RWPE2 (cell line): ENCODE measurements at regions not wholly inside any gene's neighbourhood (a gene's known extent, or its start where the extent isn't known, plus 50 kb on each side); places are given as distances from the start of the nearest gene placed in this dataset.

ENCODE experiments used
- ATAC-seq: fragments of 200-7000 bp; cut with Tn5 transposase; 3 replicates; pipeline ENCODE4 v1.9.1; 2021; ENCODE audit warnings: low read depth
- DNase-seq: peaks from one replicate; pipeline ENCODE4 v3.0.0-alpha.2; 2020; ENCODE audit warnings: low spot score
- H3K27ac ChIP-seq: fragments of 450-650 bp; 2 replicates; pipeline ENCODE4 v1.5.1; 2017; ENCODE audit warnings: mild to moderate bottlenecking; ENCODE audit not compliant: poor library complexity, severe bottlenecking
- H3K27me3 ChIP-seq: fragments of 250-450 bp; sonication (Bioruptor Pico); 2 replicates; pipeline ENCODE4 v1.5.1; 2021; ENCODE audit warnings: mild to moderate bottlenecking, moderate library complexity; ENCODE audit not compliant: insufficient read depth, poor library complexity, severe bottlenecking
- H3K36me3 ChIP-seq: fragments of 250-450 bp; sonication (Bioruptor Pico); 2 replicates; pipeline ENCODE4 v1.5.1; 2020; ENCODE audit warnings: low read depth, mild to moderate bottlenecking, moderate library complexity
- H3K4me1 ChIP-seq: fragments of 250-450 bp; sonication (Bioruptor Pico); 2 replicates; pipeline ENCODE4 v1.5.1; 2021; ENCODE audit warnings: mild to moderate bottlenecking, moderate library complexity; ENCODE audit not compliant: insufficient read depth, poor library complexity, severe bottlenecking
- H3K4me3 ChIP-seq: fragments of 250-450 bp; sonication (Bioruptor Pico); 2 replicates; pipeline ENCODE4 v1.5.1; 2021; ENCODE audit warnings: mild to moderate bottlenecking, moderate library complexity; ENCODE audit not compliant: severe bottlenecking
- H3K9me3 ChIP-seq: fragments of 250-450 bp; sonication (Bioruptor Pico); 2 replicates; pipeline ENCODE4 v1.5.1; 2021; ENCODE audit warnings: mild to moderate bottlenecking, moderate library complexity; ENCODE audit not compliant: severe bottlenecking
- TF ChIP-seq, protein P1 (sequence below): fragments of 450-650 bp; IDR thresholded peaks from one replicate; pipeline ENCODE4 v1.5.1; 2017; ENCODE audit warnings: mild to moderate bottlenecking, moderate library complexity; ENCODE audit not compliant: poor library complexity, severe bottlenecking

DNA sequence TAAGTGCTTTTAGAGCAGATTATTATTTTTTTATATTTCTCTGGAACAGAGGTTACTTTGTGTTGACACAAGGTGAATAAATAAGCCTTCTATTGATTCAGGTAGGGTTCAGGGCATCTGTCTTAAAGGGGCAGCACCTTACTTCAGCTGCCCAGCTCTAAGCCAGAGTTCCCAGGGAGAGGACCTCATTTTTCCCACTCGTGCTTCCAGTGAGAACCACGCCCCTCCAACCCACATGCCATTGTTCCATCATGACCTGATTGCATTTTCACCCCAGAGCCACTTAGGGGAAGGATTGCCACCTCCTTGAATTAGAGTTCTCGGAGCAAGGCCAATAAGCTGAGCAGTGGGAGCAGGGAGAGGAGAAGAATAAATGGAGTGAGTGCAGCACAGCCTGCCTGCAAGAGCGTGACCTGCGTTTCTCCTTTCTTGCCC lies 104.3 kb upstream of the FRY start:
- H3K27me3 ChIP-seq, result no peaks in the 10 kb centered on the region
- DNase-seq, result no peak
- H3K27ac ChIP-seq, result no peak overlapping the region
- peaks cover 7% of the 10 kb centered on the region for H3K4me1 ChIP-seq
- no peaks in the 10 kb centered on the region for H3K36me3 ChIP-seq
- TF ChIP-seq, protein P1, sequence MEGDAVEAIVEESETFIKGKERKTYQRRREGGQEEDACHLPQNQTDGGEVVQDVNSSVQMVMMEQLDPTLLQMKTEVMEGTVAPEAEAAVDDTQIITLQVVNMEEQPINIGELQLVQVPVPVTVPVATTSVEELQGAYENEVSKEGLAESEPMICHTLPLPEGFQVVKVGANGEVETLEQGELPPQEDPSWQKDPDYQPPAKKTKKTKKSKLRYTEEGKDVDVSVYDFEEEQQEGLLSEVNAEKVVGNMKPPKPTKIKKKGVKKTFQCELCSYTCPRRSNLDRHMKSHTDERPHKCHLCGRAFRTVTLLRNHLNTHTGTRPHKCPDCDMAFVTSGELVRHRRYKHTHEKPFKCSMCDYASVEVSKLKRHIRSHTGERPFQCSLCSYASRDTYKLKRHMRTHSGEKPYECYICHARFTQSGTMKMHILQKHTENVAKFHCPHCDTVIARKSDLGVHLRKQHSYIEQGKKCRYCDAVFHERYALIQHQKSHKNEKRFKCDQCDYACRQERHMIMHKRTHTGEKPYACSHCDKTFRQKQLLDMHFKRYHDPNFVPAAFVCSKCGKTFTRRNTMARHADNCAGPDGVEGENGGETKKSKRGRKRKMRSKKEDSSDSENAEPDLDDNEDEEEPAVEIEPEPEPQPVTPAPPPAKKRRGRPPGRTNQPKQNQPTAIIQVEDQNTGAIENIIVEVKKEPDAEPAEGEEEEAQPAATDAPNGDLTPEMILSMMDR, result no peak
- H3K9me3 ChIP-seq, result no peaks in the 10 kb centered on the region
- no peak for ATAC-seq
- no peak overlapping the region for H3K4me3 ChIP-seq

GRCh38 chr13:31929031-31929770 lies 102.4 kb upstream of the FRY start:
- Histone ChIP-seq H3K4me3 (no peak overlapping the region), H3K4me1 (peaks cover 7% of the 10 kb centered on the region), H3K9me3 (no peaks in the 10 kb centered on the region), H3K27me3 (no peaks in the 10 kb centered on the region), H3K36me3 (no peaks in the 10 kb centered on the region), H3K27ac (no peak overlapping the region)
- ATAC-seq, result no peak
- TF ChIP-seq, protein P1, result no peak
- no peak for DNase-seq

- H3K9me3 ChIP-seq, result no peaks in the 10 kb centered on the region
- no peak overlapping the region for H3K27ac ChIP-seq
- TF ChIP-seq, protein P1, result no peak
- no peak overlapping the region for H3K4me3 ChIP-seq
- ATAC-seq, result no peak
- DNase-seq, result no peak
- H3K36me3 ChIP-seq, result no peaks in the 10 kb centered on the region
- H3K27me3 ChIP-seq, result no peaks in the 10 kb centered on the region
- H3K4me1 ChIP-seq, result peaks cover 7% of the 10 kb centered on the region
Measured at GRCh38 chr13:31930490-31930889, 101.1 kb upstream of the FRY start.

DNA sequence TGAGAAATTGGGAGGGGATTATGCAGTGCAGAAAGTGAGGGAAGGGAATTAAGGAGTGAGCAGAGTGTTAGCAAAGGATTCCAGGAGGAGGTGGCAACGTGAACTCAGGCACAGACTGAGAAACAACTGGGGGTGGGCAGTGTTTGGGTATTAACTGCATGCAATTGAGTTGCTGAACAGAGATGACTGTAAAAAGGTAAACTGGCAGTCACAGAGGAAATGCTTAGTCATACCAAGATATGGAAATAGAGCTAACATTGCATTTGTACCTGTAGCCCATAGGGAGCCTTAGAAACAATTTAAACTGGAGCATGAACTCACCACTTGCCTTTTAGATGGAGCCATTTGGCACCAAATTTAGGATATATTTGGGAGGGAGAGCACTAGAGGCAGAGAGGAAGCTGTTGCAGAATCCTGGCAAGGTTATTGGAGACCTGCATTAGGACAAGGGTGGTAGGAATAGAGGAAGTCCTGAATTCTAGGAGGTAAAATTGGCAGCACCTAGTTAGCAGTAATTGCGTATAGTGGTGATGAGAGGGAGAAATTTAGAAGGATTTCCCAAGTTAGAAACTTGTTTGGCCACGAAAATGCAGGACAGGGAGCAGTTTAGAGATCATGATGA lies 100.6 kb upstream of the FRY start:
- TF ChIP-seq, protein P1, result no peak
- ATAC-seq (peak; percentile 63), DNase-seq (no peak)
- no peak overlapping the region for H3K27ac ChIP-seq
- peaks cover 7% of the 10 kb centered on the region for H3K4me1 ChIP-seq
- H3K36me3 ChIP-seq, result no peaks in the 10 kb centered on the region
- no peaks in the 10 kb centered on the region for H3K9me3 ChIP-seq
- no peak overlapping the region for H3K4me3 ChIP-seq
- H3K27me3 ChIP-seq, result no peaks in the 10 kb centered on the region

DNA sequence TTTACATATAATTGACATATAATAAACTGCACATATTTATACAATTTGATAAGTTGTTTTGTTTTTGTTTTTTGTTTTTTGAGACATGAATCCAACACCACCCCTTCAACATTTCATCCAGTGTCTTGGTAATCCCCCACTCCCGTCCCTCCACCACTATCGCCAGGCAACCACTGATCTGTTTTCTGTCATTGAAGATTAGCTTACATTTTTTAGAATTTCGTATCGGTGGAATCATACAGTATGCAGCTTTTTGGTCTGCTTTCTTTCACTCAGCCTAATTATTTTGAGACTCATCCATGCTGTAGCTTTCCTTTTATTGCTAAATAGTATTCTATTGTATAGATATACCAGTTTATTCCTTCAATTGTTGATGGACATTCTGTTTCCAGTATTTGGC lies 94.1 kb upstream of the FRY start:
- DNase-seq (no peak), ATAC-seq (no peak)
- no peaks in the 10 kb centered on the region for H3K4me1 ChIP-seq
- H3K9me3 ChIP-seq, result no peaks in the 10 kb centered on the region
- H3K27me3 ChIP-seq, result no peaks in the 10 kb centered on the region
- no peak overlapping the region for H3K27ac ChIP-seq
- H3K4me3 ChIP-seq, result no peak overlapping the region
- TF ChIP-seq, protein P1, result no peak
- H3K36me3 ChIP-seq, result no peaks in the 10 kb centered on the region
